GM10248 (cell line): ENCODE measurements at regions not wholly inside any gene's neighbourhood (a gene's known extent, or its start where the extent isn't known, plus 50 kb on each side); places are given as distances from the start of the nearest gene placed in this dataset.
"Not testable (repeated sequence)": the region's sequence is repeated elsewhere in the genome, so short reads cannot be mapped to it uniquely, and the experiment has no call there.

Experiments
- CTCF ChIA-PET: fragments of 300-600 bp; sonication (Branson Sonifier 250); formaldehyde crosslinking; extraction: SDS; loops from one replicate; lab custom pipeline; 2021; ENCODE audit warnings: antibody characterized with exemption; lab: Yijun Ruan, JAX
- POLR2A ChIA-PET: fragments of 350-650 bp; sonication (Branson Sonifier 250); formaldehyde crosslinking; extraction: SDS; loops from one replicate; lab custom pipeline; 2020; ENCODE audit warnings: antibody characterized with exemption; lab: Yijun Ruan, JAX
- DNase-seq: peaks from one replicate; pipeline ENCODE4 v3.0.0; 2012; ENCODE audit errors: extremely low spot score
- CTCF ChIP-seq: IDR thresholded peaks from 2 replicates; pipeline ENCODE4 v1.5.1; 2012; ENCODE audit warnings: mild to moderate bottlenecking, low read depth; ENCODE audit errors: extremely low read depth, missing control alignments, control extremely low read depth

- CTCF ChIA-PET, result interaction anchor here (1.0 kb wide), 1 partner anchor 12 kb away, joined by 3 read pairs; no protein-coding TSS in a partner anchor
- no peak for TF ChIP-seq CTCF
- no peak for DNase-seq
- POLR2A ChIA-PET, result no interaction called here
Observed at GRCh38 chr4:89492581-89493071, 185.0 kb upstream of the GPRIN3 start.

GRCh38 chr4:89491761-89492160 lies 184.2 kb upstream of the GPRIN3 start:
- DNase-seq, result no peak
- ChIA-PET POLR2A (no interaction called here), CTCF (interaction anchor here (1.0 kb wide), 1 partner anchor 13 kb away, joined by 3 read pairs; no protein-coding TSS in a partner anchor)
- no peak for TF ChIP-seq CTCF

GRCh38 chr4:89489921-89490431 lies 182.4 kb upstream of the GPRIN3 start:
- DNase-seq, POLR2A ChIA-PET, CTCF ChIA-PET: not testable (repeated sequence)

- DNase-seq, result no peak
- ChIA-PET CTCF (no interaction called here), POLR2A (no interaction called here)
- TF ChIP-seq CTCF, result no peak
Observed at GRCh38 chr4:89489338-89489771, 181.8 kb upstream of the GPRIN3 start.

GRCh38 chr4:89488736-89489135 lies 181.1 kb upstream of the GPRIN3 start:
- no peak for TF ChIP-seq CTCF
- POLR2A ChIA-PET, result no interaction called here
- DNase-seq, result no peak
- CTCF ChIA-PET, result no interaction called here

GRCh38 chr4:89486673-89487072 lies 179.1 kb upstream of the GPRIN3 start:
- POLR2A ChIA-PET, result no interaction called here
- TF ChIP-seq CTCF, result no peak
- no peak for DNase-seq
- CTCF ChIA-PET, result interaction anchor here (1.0 to 1.5 kb wide), 4 partner anchors 8 to 260 kb away, joined by 3 to 4 read pairs (median 3); no protein-coding TSS in a partner anchor

GRCh38 chr4:89486042-89486441 lies 178.4 kb upstream of the GPRIN3 start:
- DNase-seq, result no peak
- peak; percentile 23 for TF ChIP-seq CTCF
- POLR2A ChIA-PET, result no interaction called here
- CTCF ChIA-PET, result interaction anchor here (0.8 to 1.5 kb wide), 7 partner anchors 13 to 375 kb away, joined by 3 to 4 read pairs (median 3); no protein-coding TSS in a partner anchor
